DOHH2 (cell line): ENCODE measurements at regions not wholly inside any gene's neighbourhood (a gene's known extent, or its start where the extent isn't known, plus 50 kb on each side); places are given as distances from the start of the nearest gene placed in this dataset.

Source experiments
- H3F3A ChIP-seq: fragments of 200-600 bp; sonication (generic), shearing (Covaris generic); 2 replicates; pipeline ENCODE4 v1.6.0; 2016; ENCODE audit warnings: antibody characterized with exemption, mild to moderate bottlenecking; ENCODE audit not compliant: control insufficient read depth, insufficient read depth
- H3K27ac ChIP-seq: fragments of 200-600 bp; sonication (generic); 2 replicates; pipeline ENCODE4 v1.5.1; 2014; ENCODE audit warnings: low read depth, mild to moderate bottlenecking, low read length, moderate library complexity
- H3K27me3 ChIP-seq: fragments of 200-600 bp; sonication (generic); 2 replicates; pipeline ENCODE4 v1.6.1; 2014; ENCODE audit warnings: mild to moderate bottlenecking, low read length, mixed read lengths; ENCODE audit not compliant: control insufficient read depth
- H3K36me3 ChIP-seq: fragments of 200-600 bp; sonication (generic); 2 replicates; pipeline ENCODE4 v1.6.1; 2014; ENCODE audit warnings: mild to moderate bottlenecking, low read length, moderate library complexity, mixed read lengths; ENCODE audit not compliant: control insufficient read depth
- H3K4me1 ChIP-seq: fragments of 200-600 bp; sonication (generic); 2 replicates; pipeline ENCODE4 v1.6.1; 2014; ENCODE audit warnings: mild to moderate bottlenecking, low read length, mixed read lengths; ENCODE audit not compliant: control insufficient read depth
- H3K4me2 ChIP-seq: fragments of 200-600 bp; sonication (generic); 2 replicates; pipeline ENCODE4 v1.6.0; 2014; ENCODE audit warnings: mild to moderate bottlenecking, low read length, moderate library complexity
- H3K4me3 ChIP-seq: fragments of 200-600 bp; sonication (generic); 2 replicates; pipeline ENCODE4 v1.5.1; 2014; ENCODE audit warnings: mild to moderate bottlenecking, low read length, mixed read lengths
- H3K79me2 ChIP-seq: fragments of 200-600 bp; sonication (generic); 2 replicates; pipeline ENCODE4 v1.6.1; 2014; ENCODE audit warnings: mild to moderate bottlenecking, low read length, mixed read lengths; ENCODE audit not compliant: control insufficient read depth
- H3K9me2 ChIP-seq: fragments of 200-600 bp; sonication (generic); replicated peaks from 2 replicates; pipeline ENCODE4 v1.6.1; 2014; ENCODE audit warnings: mild to moderate bottlenecking, low read length, mixed read lengths; ENCODE audit not compliant: control insufficient read depth
- H3K9me3 ChIP-seq: fragments of 200-600 bp; sonication (generic); 2 replicates; pipeline ENCODE4 v1.6.1; 2014; ENCODE audit warnings: antibody characterized with exemption, low read length, mixed read lengths; ENCODE audit not compliant: control insufficient read depth, insufficient read depth
- H4K20me1 ChIP-seq: fragments of 200-600 bp; sonication (generic); 2 replicates; pipeline ENCODE4 v1.6.0; 2014; ENCODE audit warnings: low read depth, mild to moderate bottlenecking, antibody characterized with exemption, low read length, moderate library complexity; ENCODE audit not compliant: control insufficient read depth, insufficient read depth
- EZH2phosphoT487 ChIP-seq: fragments of 200-600 bp; sonication (generic); IDR thresholded peaks from 2 replicates; pipeline ENCODE4 v1.6.1; 2017; ENCODE audit warnings: borderline replicate concordance, mild to moderate bottlenecking, antibody characterized with exemption, low read length, moderate library complexity, mixed read lengths
- TF ChIP-seq, protein P1 (sequence below): fragments of 200-600 bp; sonication (generic); IDR thresholded peaks from one replicate; pipeline ENCODE4 v1.5.1; 2014; ENCODE audit warnings: antibody characterized with exemption, mild to moderate bottlenecking, low read depth, low read length; ENCODE audit not compliant: poor library complexity, severe bottlenecking

- peak overlapping the region; percentile 48 for H3K27ac ChIP-seq
- H3K4me1 ChIP-seq: peaks cover 85% of the 10 kb centered on the region
Observed at GRCh38 chr12:92434607-92435025, 268.2 kb upstream of the PLEKHG7 start.

GRCh38 chr12:92432724-92433441 lies 269.9 kb upstream of the PLEKHG7 start:
- no peak for TF ChIP-seq EZH2phosphoT487
- TF ChIP-seq, protein P1, sequence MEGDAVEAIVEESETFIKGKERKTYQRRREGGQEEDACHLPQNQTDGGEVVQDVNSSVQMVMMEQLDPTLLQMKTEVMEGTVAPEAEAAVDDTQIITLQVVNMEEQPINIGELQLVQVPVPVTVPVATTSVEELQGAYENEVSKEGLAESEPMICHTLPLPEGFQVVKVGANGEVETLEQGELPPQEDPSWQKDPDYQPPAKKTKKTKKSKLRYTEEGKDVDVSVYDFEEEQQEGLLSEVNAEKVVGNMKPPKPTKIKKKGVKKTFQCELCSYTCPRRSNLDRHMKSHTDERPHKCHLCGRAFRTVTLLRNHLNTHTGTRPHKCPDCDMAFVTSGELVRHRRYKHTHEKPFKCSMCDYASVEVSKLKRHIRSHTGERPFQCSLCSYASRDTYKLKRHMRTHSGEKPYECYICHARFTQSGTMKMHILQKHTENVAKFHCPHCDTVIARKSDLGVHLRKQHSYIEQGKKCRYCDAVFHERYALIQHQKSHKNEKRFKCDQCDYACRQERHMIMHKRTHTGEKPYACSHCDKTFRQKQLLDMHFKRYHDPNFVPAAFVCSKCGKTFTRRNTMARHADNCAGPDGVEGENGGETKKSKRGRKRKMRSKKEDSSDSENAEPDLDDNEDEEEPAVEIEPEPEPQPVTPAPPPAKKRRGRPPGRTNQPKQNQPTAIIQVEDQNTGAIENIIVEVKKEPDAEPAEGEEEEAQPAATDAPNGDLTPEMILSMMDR: no peak
- Histone ChIP-seq H3K4me1 (peaks cover 68% of the 10 kb centered on the region), H3K4me3 (no peak overlapping the region)

More at GRCh38 chr12:92434607-92435025, 268.2 kb upstream of the PLEKHG7 start:
- peak overlapping the region; percentile 17 for H3K4me3 ChIP-seq
- peak overlapping the region; percentile 44 for H3K4me2 ChIP-seq
- H3K79me2 ChIP-seq: no peaks in the 10 kb centered on the region
- H3K9me2 ChIP-seq: no peaks in the 10 kb centered on the region
- 0 out of 2 replicates have a peak, but pooled peaks cover 2% of the 10 kb centered on the region for H3F3A ChIP-seq
- no peak for TF ChIP-seq EZH2phosphoT487
- TF ChIP-seq, protein P1: no peak
- peaks cover 16% of the 10 kb centered on the region; the same call in 1 of the 2 replicates for H3K9me3 ChIP-seq
- no peaks in the 10 kb centered on the region for H4K20me1 ChIP-seq
- peaks cover 17% of the 10 kb centered on the region for H3K36me3 ChIP-seq
- H3K27me3 ChIP-seq: no peaks in the 10 kb centered on the region

GRCh38 chr12:92431146-92431545 lies 271.6 kb upstream of the PLEKHG7 start:
- Histone ChIP-seq H3K27me3 (no peaks in the 10 kb centered on the region), H3K27ac (no peak overlapping the region), H3F3A (0 out of 2 replicates have a peak, but pooled peaks cover 2% of the 10 kb centered on the region), H3K9me3 (peaks cover 10% of the 10 kb centered on the region; the same call in 1 of the 2 replicates), H3K4me3 (no peak overlapping the region), H3K4me1 (peaks cover 56% of the 10 kb centered on the region), H3K9me2 (no peaks in the 10 kb centered on the region), H4K20me1 (no peaks in the 10 kb centered on the region), H3K4me2 (no peak overlapping the region), H3K36me3 (peaks cover 10% of the 10 kb centered on the region), H3K79me2 (no peaks in the 10 kb centered on the region)
- TF ChIP-seq, protein P1: peak; percentile 32
- no peak for TF ChIP-seq EZH2phosphoT487

More at GRCh38 chr12:92432724-92433441, 269.9 kb upstream of the PLEKHG7 start:
- Histone ChIP-seq H3K79me2 (no peaks in the 10 kb centered on the region), H3K9me2 (no peaks in the 10 kb centered on the region), H3K9me3 (peaks cover 16% of the 10 kb centered on the region; the same call in 1 of the 2 replicates), H3K4me2 (no peak overlapping the region), H4K20me1 (no peaks in the 10 kb centered on the region), H3F3A (0 out of 2 replicates have a peak, but pooled peaks cover 2% of the 10 kb centered on the region), H3K27ac (no peak overlapping the region), H3K27me3 (no peaks in the 10 kb centered on the region), H3K36me3 (peaks cover 17% of the 10 kb centered on the region)
